H1 (cell line): ENCODE measurements at regions not wholly inside any gene's neighbourhood (a gene's known extent, or its start where the extent isn't known, plus 50 kb on each side); places are given as distances from the start of the nearest gene placed in this dataset.

Source experiments
- CTCF ChIA-PET: fragments of 300-600 bp; sonication (Branson Sonifier 250); formaldehyde crosslinking; loops from one replicate; lab custom pipeline; 2021; ENCODE audit not compliant: partially characterized antibody; lab: Charles Lee
- POLR2A ChIA-PET: fragments of 300-600 bp; sonication (Branson Sonifier 250); formaldehyde crosslinking; loops from one replicate; lab custom pipeline; 2021; ENCODE audit warnings: inconsistent platforms; ENCODE audit not compliant: partially characterized antibody; lab: Charles Lee
- DNase-seq, 2 experiments: peaks; one replicate each; pipeline versions ENCODE4 v3.0.0 to v3.0.0-alpha.2; 2010 to 2022; ENCODE audit warnings: low spot score in 2 of 2, low read depth in 1 of 2, mixed read lengths in 1 of 2
- FAIRE-seq: peaks from 2 replicates; lab custom pipeline; 2011; peaks lifted over from hg19 to GRCh38; lab: Jason Lieb, UNC
- H2AFZ ChIP-seq: 2 replicates; pipeline ENCODE4 v1.8.1; 2012; ENCODE audit warnings: low read length, inconsistent platforms
- H2AK5ac ChIP-seq: 2 replicates; pipeline ENCODE4 v1.6.1; 2013; ENCODE audit warnings: low read depth, low read length
- H2BK120ac ChIP-seq: replicated peaks from 2 replicates; pipeline ENCODE3; 2013; ENCODE audit warnings: low read depth, low read length, inconsistent platforms
- H2BK12ac ChIP-seq: 2 replicates; pipeline ENCODE4 v1.6.1; 2013; ENCODE audit warnings: low read depth, low read length
- H2BK15ac ChIP-seq: 2 replicates; pipeline ENCODE4 v1.6.1; 2013; ENCODE audit warnings: low read length
- H2BK20ac ChIP-seq: 2 replicates; pipeline ENCODE4 v1.6.1; 2013; ENCODE audit warnings: low read length
- H2BK5ac ChIP-seq: 2 replicates; pipeline ENCODE4 v1.6.1; 2013; ENCODE audit warnings: low read depth, low read length
- H3K14ac ChIP-seq: 2 replicates; pipeline ENCODE4 v1.6.1; 2013; ENCODE audit warnings: inconsistent platforms; ENCODE audit not compliant: insufficient read length
- H3K18ac ChIP-seq: 2 replicates; pipeline ENCODE4 v1.6.1; 2013; ENCODE audit warnings: low read length; ENCODE audit errors: extremely low read depth
- H3K23ac ChIP-seq: 2 replicates; pipeline ENCODE4 v1.6.1; 2013; ENCODE audit warnings: inconsistent platforms; ENCODE audit not compliant: insufficient read length
- H3K23me2 ChIP-seq: 2 replicates; pipeline ENCODE4 v1.6.1; 2013; ENCODE audit warnings: low read depth, low read length
- H3K27ac ChIP-seq: 2 replicates; pipeline ENCODE4 v1.6.1; 2011; ENCODE audit warnings: low read depth, low read length, inconsistent platforms
- H3K27me3 ChIP-seq, 4 experiments: replicated peaks in 1 of 4; 1 replicate in 1 of 4; 2 replicates in 3 of 4; pipeline versions ENCODE4 v1.6.1 to v1.8.1; 2011 to 2013; ENCODE audit warnings: low read length in 3 of 4, mild to moderate bottlenecking in 3 of 4, inconsistent platforms in 2 of 4, mixed read lengths in 2 of 4, moderate library complexity in 1 of 4; ENCODE audit not compliant: control insufficient read depth in 3 of 4, insufficient read depth in 3 of 4; ENCODE audit errors: extremely low read depth in 1 of 4
- H3K36me3 ChIP-seq, 4 experiments: 2 replicates each; pipeline versions ENCODE4 v1.6.1 to v1.8.1; 2011 to 2013; ENCODE audit warnings: mild to moderate bottlenecking in 4 of 4, low read length in 3 of 4, moderate library complexity in 2 of 4, control low read depth in 1 of 4, inconsistent platforms in 1 of 4; ENCODE audit not compliant: insufficient read depth in 4 of 4, control insufficient read depth in 2 of 4
- H3K4ac ChIP-seq: replicated peaks from 2 replicates; pipeline ENCODE3; 2013; ENCODE audit warnings: low read length, low read depth, mixed read lengths, inconsistent platforms; ENCODE audit not compliant: insufficient read length
- H3K4me1 ChIP-seq, 4 experiments: replicated peaks in 1 of 4; 1 replicate in 1 of 4; 2 replicates in 3 of 4; pipeline versions ENCODE4 v1.6.1 to v1.8.1; 2011 to 2013; ENCODE audit warnings: low read length in 3 of 4, inconsistent platforms in 2 of 4, mixed read lengths in 1 of 4; ENCODE audit not compliant: insufficient read depth in 4 of 4, control insufficient read depth in 3 of 4
- H3K4me2 ChIP-seq, 2 experiments: 2 replicates each; pipeline versions ENCODE4 v1.6.1 to v1.8.1; 2011 to 2013; ENCODE audit warnings: low read depth in 2 of 2, low read length in 2 of 2, control low read depth in 1 of 2, inconsistent platforms in 1 of 2, mild to moderate bottlenecking in 1 of 2; ENCODE audit not compliant: insufficient read depth in 1 of 2
- H3K4me3 ChIP-seq, 4 experiments: fragments of 200-600, 300-600 bp in 1 of 4; sonication (generic), shearing (Covaris generic), sonication (Bioruptor Twin) in 1 of 4; 2 replicates each; pipeline versions ENCODE4 v1.5.1 to v1.8.1; 2011 to 2016; ENCODE audit warnings: low read length in 4 of 4, low read depth in 3 of 4, control low read depth in 2 of 4, inconsistent platforms in 2 of 4, mild to moderate bottlenecking in 2 of 4, mixed read lengths in 1 of 4, moderate library complexity in 1 of 4; ENCODE audit not compliant: insufficient read depth in 2 of 4; ENCODE audit errors: extremely low read depth in 1 of 4
- H3K56ac ChIP-seq: replicated peaks from 2 replicates; pipeline ENCODE3; 2013; ENCODE audit warnings: low read depth, mild to moderate bottlenecking, mixed read lengths, low read length, inconsistent platforms; ENCODE audit not compliant: insufficient read length
- H3K79me1 ChIP-seq: 2 replicates; pipeline ENCODE4 v1.6.1; 2013; ENCODE audit warnings: low read depth, low read length, control low read depth
- H3K79me2 ChIP-seq, 2 experiments: 2 replicates each; pipeline versions ENCODE4 v1.6.1 to v1.8.1; 2012 to 2013; ENCODE audit warnings: low read length in 2 of 2, mild to moderate bottlenecking in 2 of 2, inconsistent platforms in 1 of 2; ENCODE audit not compliant: insufficient read depth in 2 of 2, control insufficient read depth in 1 of 2
- H3K9ac ChIP-seq, 4 experiments: replicated peaks in 1 of 4; 1 replicate in 1 of 4; 2 replicates in 3 of 4; pipeline versions ENCODE4 v1.6.1 to v1.8.1; 2011 to 2013; ENCODE audit warnings: low read depth in 3 of 4, low read length in 3 of 4, control low read depth in 2 of 4, mild to moderate bottlenecking in 2 of 4, moderate library complexity in 2 of 4, inconsistent platforms in 1 of 4; ENCODE audit errors: extremely low read depth in 1 of 4
- H3K9me3 ChIP-seq, 2 experiments: 2 replicates each; pipeline versions ENCODE4 v1.6.1 to v1.8.1; 2012 to 2013; ENCODE audit warnings: mild to moderate bottlenecking in 2 of 2, moderate library complexity in 2 of 2, control low read depth in 1 of 2, inconsistent platforms in 1 of 2, low read depth in 1 of 2, low read length in 1 of 2, mixed read lengths in 1 of 2; ENCODE audit not compliant: insufficient read depth in 2 of 2
- H4K20me1 ChIP-seq, 2 experiments: replicated peaks in 1 of 2; 2 replicates each; pipeline versions ENCODE3 to v1.8.1; 2011 to 2013; ENCODE audit warnings: inconsistent platforms in 2 of 2, low read length in 2 of 2, mild to moderate bottlenecking in 1 of 2; ENCODE audit not compliant: insufficient read depth in 2 of 2, control insufficient read depth in 1 of 2
- H4K5ac ChIP-seq: 2 replicates; pipeline ENCODE4 v1.6.1; 2013; ENCODE audit warnings: low read length, low read depth, mixed read lengths, inconsistent platforms; ENCODE audit not compliant: insufficient read length
- H4K8ac ChIP-seq: 2 replicates; pipeline ENCODE4 v1.8.0; 2013; ENCODE audit warnings: mild to moderate bottlenecking, moderate library complexity, low read length, inconsistent platforms; ENCODE audit not compliant: insufficient read depth; ENCODE audit errors: extremely low read depth
- H4K91ac ChIP-seq: replicated peaks from 2 replicates; pipeline ENCODE3; 2013; ENCODE audit warnings: low read length, mixed read lengths, inconsistent platforms; ENCODE audit not compliant: insufficient read length
- CHD2 ChIP-seq: IDR thresholded peaks from 2 replicates; pipeline ENCODE4 v1.6.1; 2012; ENCODE audit warnings: low read length, improper control_type of control experiment
- KDM4A ChIP-seq: IDR thresholded peaks from one replicate; pipeline ENCODE4 v1.7.1; 2012; ENCODE audit warnings: low read depth, mild to moderate bottlenecking, moderate library complexity, low read length, inconsistent platforms; ENCODE audit not compliant: severe bottlenecking
- POLR2AphosphoS5 ChIP-seq: IDR thresholded peaks from 2 replicates; pipeline ENCODE4 v1.6.1; 2011; ENCODE audit warnings: low read depth, low read length
- RAD21 ChIP-seq, 2 experiments: IDR thresholded peaks in 1 of 2; conservative IDR thresholded peaks in 1 of 2; 2 replicates each; pipeline ENCODE4 v1.6.1; 2011; ENCODE audit warnings: low read depth in 2 of 2, low read length in 2 of 2, improper control_type of control experiment in 1 of 2, inconsistent platforms in 1 of 2, mild to moderate bottlenecking in 1 of 2, moderate library complexity in 1 of 2
- SAP30 ChIP-seq: fragments of 300-600 bp; sonication (generic); IDR thresholded peaks from 2 replicates; pipeline ENCODE4 v1.7.1; 2012; ENCODE audit warnings: low read length, moderate library complexity, mild to moderate bottlenecking, inconsistent platforms; ENCODE audit not compliant: insufficient read depth, insufficient replicate concordance
- TAF7 ChIP-seq: optimal IDR thresholded peaks from 2 replicates; pipeline ENCODE3; 2011; ENCODE audit warnings: low read depth, mild to moderate bottlenecking, inconsistent platforms, low read length, moderate library complexity, borderline replicate concordance
- WGBS, 2 experiments: shearing (Covaris generic) in 1 of 2; methylation state at CpG; one replicate each; pipeline versions ENCODE4 v1.1.6 to v1.1.7; 2013 to 2015; ENCODE audit warnings: low lambda C conversion rate in 2 of 2, mixed read lengths in 2 of 2, inconsistent platforms in 1 of 2, low coverage in 1 of 2, missing lambda C conversion rate in 1 of 2; ENCODE audit not compliant: insufficient replicate concordance in 2 of 2, insufficient coverage in 1 of 2, insufficient read length in 1 of 2; ENCODE audit errors: extremely low coverage in 1 of 2, missing lambda C conversion rate in 1 of 2; 5-methylcytosine and 5-hydroxymethylcytosine counted together
- TF ChIP-seq, protein P1 (sequence below): IDR thresholded peaks from 2 replicates; pipeline ENCODE4 v1.6.1; 2012; ENCODE audit warnings: inconsistent platforms

- no peaks in the 10 kb centered on the region for H3K27me3 ChIP-seq
- no peak overlapping the region for H3K27ac ChIP-seq
- no peak overlapping the region for H3K14ac ChIP-seq
- no peak overlapping the region for H4K5ac ChIP-seq
- no peaks in the 10 kb centered on the region for H3K9me3 ChIP-seq
- H4K8ac ChIP-seq: no peak overlapping the region
- ChIA-PET CTCF (no interaction called here), POLR2A (interaction anchor here (1.4 kb wide), 1 partner anchor 14 kb away, joined by 3 read pairs; no protein-coding TSS in a partner anchor)
- TF ChIP-seq TAF7 (no peak), POLR2AphosphoS5 (no peak), SAP30 (no peak), RAD21 (IDR thresholded peaks at IDR 0.05 in 1 of 2, conservative IDR thresholded peaks at IDR 0.05 in 1 of 2; ENCODE audit: low read depth in 2 of 2, low read length in 2 of 2) (no peak), CHD2 (no peak), KDM4A (no peak)
- TF ChIP-seq, protein P1, sequence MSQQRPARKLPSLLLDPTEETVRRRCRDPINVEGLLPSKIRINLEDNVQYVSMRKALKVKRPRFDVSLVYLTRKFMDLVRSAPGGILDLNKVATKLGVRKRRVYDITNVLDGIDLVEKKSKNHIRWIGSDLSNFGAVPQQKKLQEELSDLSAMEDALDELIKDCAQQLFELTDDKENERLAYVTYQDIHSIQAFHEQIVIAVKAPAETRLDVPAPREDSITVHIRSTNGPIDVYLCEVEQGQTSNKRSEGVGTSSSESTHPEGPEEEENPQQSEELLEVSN: no peak
- WGBS, 2 experiments: 92% methylated on average over 1 of the region's 1 CpG; no CpG with 5 or more reads in 1 of the 2 experiments
- no peak overlapping the region for H2BK20ac ChIP-seq
- H2BK15ac ChIP-seq: no peak overlapping the region
- H3K9ac ChIP-seq: no peak overlapping the region
- no peak overlapping the region for H2BK5ac ChIP-seq
- no peak overlapping the region for H3K4ac ChIP-seq
- FAIRE-seq (no peak), DNase-seq (no peak)
- H3K4me3 ChIP-seq: no peak overlapping the region
- no peak overlapping the region for H2BK12ac ChIP-seq
- no peak overlapping the region for H2AK5ac ChIP-seq
- H3K79me1 ChIP-seq: no peaks in the 10 kb centered on the region
- H3K4me1 ChIP-seq: peaks cover 2 to 14% (median 9%) of the 10 kb centered on the region in 4 experiments; a peak in 6 of 7 replicates
- no peaks in the 10 kb centered on the region for H3K36me3 ChIP-seq
- H4K20me1 ChIP-seq: no peaks in the 10 kb centered on the region
- H4K91ac ChIP-seq: no peak overlapping the region
- no peak overlapping the region for H3K4me2 ChIP-seq
- H2BK120ac ChIP-seq: no peak overlapping the region
- no peak overlapping the region for H3K56ac ChIP-seq
- H3K23me2 ChIP-seq: no peaks in the 10 kb centered on the region
- H3K23ac ChIP-seq: no peak overlapping the region
- no peaks in the 10 kb centered on the region for H3K79me2 ChIP-seq
- no peak overlapping the region for H3K18ac ChIP-seq
- no peak overlapping the region for H2AFZ ChIP-seq
Observed at GRCh38 chr5:68822796-68823195, 271.0 kb upstream of the SLC30A5 start.
